Bronchial epithelial cell (primary cell): ENCODE measurements at regions not wholly inside any gene's neighbourhood (a gene's known extent, or its start where the extent isn't known, plus 50 kb on each side); places are given as distances from the start of the nearest gene placed in this dataset.

ENCODE experiments used
- DNase-seq: peaks from one replicate; pipeline ENCODE4 v3.0.0-alpha.2; 2010; ENCODE audit warnings: low read depth
- FAIRE-seq: peaks from 2 replicates; lab custom pipeline; 2011; peaks lifted over from hg19 to GRCh38; lab: Jason Lieb, UNC
- H3K27me3 ChIP-seq: 2 replicates; pipeline ENCODE4 v1.5.1; 2011; ENCODE audit warnings: low read length; ENCODE audit not compliant: control insufficient read depth, insufficient read depth
- H3K36me3 ChIP-seq: 2 replicates; pipeline ENCODE4 v1.5.1; 2011; ENCODE audit warnings: low read length; ENCODE audit not compliant: control insufficient read depth, insufficient read depth
- H3K4me3 ChIP-seq: 2 replicates; pipeline ENCODE4 v1.5.1; 2011; ENCODE audit warnings: mild to moderate bottlenecking, low read depth, low read length, control low read depth
- CTCF ChIP-seq: IDR thresholded peaks from 2 replicates; pipeline ENCODE4 v1.5.1; 2011; ENCODE audit warnings: mild to moderate bottlenecking, moderate library complexity, low read length, control low read depth, inconsistent platforms; ENCODE audit not compliant: insufficient read depth, severe bottlenecking

DNA sequence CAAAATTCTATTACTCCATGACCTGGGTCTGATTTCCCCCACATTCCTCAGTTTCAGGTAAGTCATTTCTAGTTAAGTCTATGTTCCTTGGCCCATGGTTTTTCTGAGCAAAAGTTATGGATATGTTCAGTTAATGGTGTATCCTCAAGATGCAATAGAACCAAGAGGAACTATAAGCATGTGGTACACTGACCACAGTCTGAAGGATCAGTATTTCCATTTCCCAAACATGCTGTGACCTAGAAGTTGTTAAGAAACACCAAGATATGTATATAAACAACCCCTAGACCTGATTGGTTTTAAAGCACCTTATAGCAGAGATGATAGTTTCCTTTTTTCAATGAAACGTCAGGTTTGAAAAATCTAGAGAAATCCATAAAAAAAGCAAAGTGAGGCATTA lies 94.2 kb upstream of the ABCB5 start:
- H3K4me3 ChIP-seq = no peak overlapping the region
- no peak for TF ChIP-seq CTCF

DNA sequence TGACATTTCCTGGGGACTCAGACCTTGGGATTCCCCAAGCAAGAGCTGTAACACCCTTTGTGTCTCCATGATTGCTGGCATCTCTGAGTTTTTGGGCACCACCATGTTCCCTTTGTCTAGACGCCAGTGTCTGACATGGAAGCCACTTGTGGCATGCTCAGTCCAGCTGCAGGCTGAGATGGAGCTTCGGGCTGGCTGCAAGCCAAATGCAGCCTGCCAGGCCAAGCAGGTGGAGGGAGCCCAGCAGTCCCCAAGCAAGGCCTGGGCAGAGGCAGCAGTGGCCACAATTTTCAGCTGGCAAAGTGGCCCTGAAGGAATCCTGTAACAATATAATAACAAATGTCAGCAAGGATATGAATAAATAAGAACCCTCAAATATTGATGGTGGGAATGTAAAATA lies 86.2 kb upstream of the ABCB5 start:
- TF ChIP-seq CTCF = no peak
- no peaks in the 10 kb centered on the region for H3K36me3 ChIP-seq
- DNase-seq (no peak), FAIRE-seq (no peak)
- H3K4me3 ChIP-seq = no peak overlapping the region
- no peaks in the 10 kb centered on the region for H3K27me3 ChIP-seq

More for the DNA sequence above, 94.2 kb upstream of the ABCB5 start:
- FAIRE-seq (no peak), DNase-seq (no peak)
- no peaks in the 10 kb centered on the region for H3K36me3 ChIP-seq
- H3K27me3 ChIP-seq = no peaks in the 10 kb centered on the region

- TF ChIP-seq CTCF = no peak
- no peaks in the 10 kb centered on the region for H3K36me3 ChIP-seq
- no peaks in the 10 kb centered on the region for H3K27me3 ChIP-seq
- peak; percentile 34 for DNase-seq
- FAIRE-seq = no peak
- H3K4me3 ChIP-seq = no peak overlapping the region
Measured at GRCh38 chr7:20532890-20533289, 82.6 kb upstream of the ABCB5 start.

- no peak for TF ChIP-seq CTCF
- no peaks in the 10 kb centered on the region for H3K36me3 ChIP-seq
- DNase-seq = no peak
- no peak for FAIRE-seq
- no peak overlapping the region for H3K4me3 ChIP-seq
- no peaks in the 10 kb centered on the region for H3K27me3 ChIP-seq
Measured at GRCh38 chr7:20534543-20534942, 80.9 kb upstream of the ABCB5 start.

- FAIRE-seq (no peak), DNase-seq (no peak)
- Histone ChIP-seq H3K27me3 (no peaks in the 10 kb centered on the region), H3K36me3 (no peaks in the 10 kb centered on the region), H3K4me3 (no peak overlapping the region)
- TF ChIP-seq CTCF = no peak
Measured at GRCh38 chr7:20535541-20535940, 79.9 kb upstream of the ABCB5 start.

DNA sequence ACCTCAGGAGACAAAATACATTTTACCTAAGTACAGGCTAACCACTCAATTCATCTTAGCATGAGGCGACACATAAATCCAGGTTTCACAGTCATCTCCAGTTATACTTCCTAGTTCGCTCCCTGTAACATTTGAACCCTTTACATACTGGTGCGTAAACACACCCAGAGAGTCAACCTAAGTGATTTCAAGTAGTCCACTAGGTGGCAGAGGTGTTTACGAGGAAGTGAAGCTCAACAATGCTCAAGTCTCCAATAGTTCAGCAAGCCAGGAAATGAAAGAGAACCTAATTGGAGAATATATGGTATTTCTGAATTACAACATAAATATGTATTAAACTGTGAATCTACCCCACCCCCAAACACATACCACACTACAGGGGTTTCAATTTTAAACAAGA lies 76.3 kb upstream of the ABCB5 start:
- no peak for TF ChIP-seq CTCF
- H3K27me3 ChIP-seq = no peaks in the 10 kb centered on the region
- DNase-seq (peak; percentile 22), FAIRE-seq (no peak)
- no peak overlapping the region for H3K4me3 ChIP-seq
- H3K36me3 ChIP-seq = no peaks in the 10 kb centered on the region
